CD8-positive, alpha-beta memory T cell (primary cell): ENCODE measurements at regions not wholly inside any gene's neighbourhood (a gene's known extent, or its start where the extent isn't known, plus 50 kb on each side); places are given as distances from the start of the nearest gene placed in this dataset.

Experiments
- CTCF ChIA-PET: fragments of 350-600 bp; sonication (Branson Sonifier 250); formaldehyde crosslinking; loops from one replicate; lab custom pipeline; 2021; ENCODE audit warnings: antibody characterized with exemption; lab: Charles Lee
- POLR2A ChIA-PET: fragments of 350-600 bp; sonication (Branson Sonifier 250); formaldehyde crosslinking; loops from one replicate; lab custom pipeline; 2021; ENCODE audit warnings: antibody characterized with exemption; lab: Charles Lee
- DNase-seq, 5 donors: peaks; one replicate each; pipeline versions ENCODE4 v3.0.0 to v3.0.0-alpha.2; 2020 to 2022; ENCODE audit warnings: mixed read lengths in 1 of 5
- H3K27ac ChIP-seq: one replicate; pipeline ENCODE4 v1.7.0; 2013; ENCODE audit warnings: low read depth, mild to moderate bottlenecking, low read length, moderate library complexity
- H3K27me3 ChIP-seq: 2 replicates; pipeline ENCODE4 v1.7.0; 2013; ENCODE audit warnings: low read length, mild to moderate bottlenecking; ENCODE audit not compliant: insufficient read depth, poor library complexity, severe bottlenecking
- H3K36me3 ChIP-seq: 2 replicates; pipeline ENCODE4 v1.7.0; 2013; ENCODE audit warnings: mild to moderate bottlenecking, low read length, moderate library complexity; ENCODE audit not compliant: insufficient read depth
- H3K4me1 ChIP-seq: 2 replicates; pipeline ENCODE4 v1.7.0; 2013; ENCODE audit warnings: mild to moderate bottlenecking, low read length, moderate library complexity; ENCODE audit not compliant: insufficient read depth
- H3K4me3 ChIP-seq: 2 replicates; pipeline ENCODE4 v1.7.0; 2013; ENCODE audit warnings: mild to moderate bottlenecking, low read length
- H3K9me3 ChIP-seq: 2 replicates; pipeline ENCODE4 v1.7.0; 2013; ENCODE audit warnings: mild to moderate bottlenecking, low read length
- H3K27ac Mint-ChIP-seq, 8 donors: one replicate each; pipeline ENCODE4 v1.8.0; 2020 to 2021; ENCODE audit warnings: mixed read lengths in 8 of 8, mild to moderate bottlenecking in 6 of 8, inconsistent platforms in 3 of 8, moderate library complexity in 3 of 8
- H3K27me3 Mint-ChIP-seq, 2 donors: one replicate each; pipeline ENCODE4 v1.8.0; 2020 to 2021; ENCODE audit warnings: mixed read lengths in 2 of 2, mild to moderate bottlenecking in 1 of 2, moderate library complexity in 1 of 2
- H3K36me3 Mint-ChIP-seq, 3 donors: one replicate each; pipeline ENCODE4 v1.8.0; 2020 to 2021; ENCODE audit warnings: mixed read lengths in 3 of 3, inconsistent platforms in 1 of 3, mild to moderate bottlenecking in 1 of 3
- H3K4me1 Mint-ChIP-seq, 3 donors: one replicate each; pipeline ENCODE4 v1.8.0; 2020 to 2021; ENCODE audit warnings: mixed read lengths in 3 of 3, inconsistent platforms in 1 of 3, mild to moderate bottlenecking in 1 of 3
- H3K4me3 Mint-ChIP-seq, 7 donors: one replicate each; pipeline ENCODE4 v1.8.0; 2020 to 2021; ENCODE audit warnings: mixed read lengths in 7 of 7, mild to moderate bottlenecking in 6 of 7, moderate library complexity in 4 of 7, inconsistent platforms in 2 of 7
- H3K9me3 Mint-ChIP-seq, 5 donors: one replicate each; pipeline ENCODE4 v1.8.0; 2020 to 2022; ENCODE audit warnings: mixed read lengths in 5 of 5, mild to moderate bottlenecking in 3 of 5, moderate library complexity in 2 of 5, inconsistent platforms in 1 of 5

DNA sequence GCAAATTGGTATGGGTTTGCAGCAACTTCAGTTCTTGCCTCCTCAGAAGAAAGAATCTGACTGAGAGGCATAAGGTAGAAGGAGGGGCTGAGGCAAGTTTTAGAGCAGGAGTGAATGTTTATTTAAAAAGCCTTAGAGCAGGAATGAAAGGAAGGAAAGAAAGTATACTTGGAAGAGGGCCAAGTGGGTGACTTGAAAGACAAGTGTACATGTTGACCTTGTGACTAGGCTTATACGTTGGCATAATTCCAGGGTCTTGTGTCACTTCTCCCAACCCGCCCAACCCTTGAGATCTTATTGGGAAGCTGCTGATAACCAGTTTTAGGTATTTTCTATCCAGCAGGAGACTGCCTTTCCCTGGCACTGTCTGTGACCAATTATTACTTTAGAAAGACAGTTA is 436.9 kb upstream of the ZNF717 start:
- Histone ChIP-seq H3K4me3 (no peak overlapping the region), H3K4me1 (no peaks in the 10 kb centered on the region), H3K27ac (no peak overlapping the region), H3K36me3 (no peaks in the 10 kb centered on the region), H3K9me3 (no peaks in the 10 kb centered on the region), H3K27me3 (no peaks in the 10 kb centered on the region)
- H3K27ac Mint-ChIP-seq = no peak overlapping the region
- H3K27me3 Mint-ChIP-seq = no peaks in the 10 kb centered on the region
- DNase-seq = no peak
- POLR2A ChIA-PET = no interaction called here
- H3K4me1 Mint-ChIP-seq = no peaks in the 10 kb centered on the region
- no peak overlapping the region for H3K4me3 Mint-ChIP-seq
- peaks cover 0 to 4% (median 0%) of the 10 kb centered on the region in 3 donors for H3K36me3 Mint-ChIP-seq
- CTCF ChIA-PET = no interaction called here
- peaks cover 10 to 25% (median 16%) of the 10 kb centered on the region in 5 donors for H3K9me3 Mint-ChIP-seq

DNA sequence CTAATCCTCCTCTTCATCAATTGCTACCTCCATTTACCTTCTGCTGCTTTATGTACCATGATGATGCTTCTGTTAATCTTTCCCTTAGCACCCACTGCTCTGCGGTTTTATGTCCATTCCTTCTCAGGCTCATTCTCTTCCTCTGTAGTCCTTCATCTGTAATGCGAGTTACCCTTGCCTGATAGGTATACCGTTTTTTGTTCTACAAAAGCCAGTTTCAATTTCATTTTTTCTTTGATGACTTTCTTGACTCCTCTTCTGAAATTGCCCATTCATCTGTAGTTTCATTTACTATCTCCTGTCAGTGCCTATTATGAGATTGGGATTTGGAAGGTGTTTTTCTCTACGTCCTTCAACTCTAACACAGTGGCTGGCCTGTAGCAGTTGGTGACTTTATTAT is 445.9 kb upstream of the ZNF717 start:
- Mint-ChIP-seq H3K9me3 (peaks cover 12 to 34% (median 24%) of the 10 kb centered on the region in 5 donors), H3K27me3 (no peaks in the 10 kb centered on the region), H3K36me3 (no peaks in the 10 kb centered on the region), H3K4me1 (no peaks in the 10 kb centered on the region), H3K4me3 (no peak overlapping the region), H3K27ac (no peak overlapping the region)
- POLR2A ChIA-PET = no interaction called here
- Histone ChIP-seq H3K27me3 (no peaks in the 10 kb centered on the region), H3K4me3 (no peak overlapping the region), H3K4me1 (no peaks in the 10 kb centered on the region), H3K9me3 (no peaks in the 10 kb centered on the region), H3K27ac (no peak overlapping the region), H3K36me3 (no peaks in the 10 kb centered on the region)
- no peak for DNase-seq
- CTCF ChIA-PET = no interaction called here

DNA sequence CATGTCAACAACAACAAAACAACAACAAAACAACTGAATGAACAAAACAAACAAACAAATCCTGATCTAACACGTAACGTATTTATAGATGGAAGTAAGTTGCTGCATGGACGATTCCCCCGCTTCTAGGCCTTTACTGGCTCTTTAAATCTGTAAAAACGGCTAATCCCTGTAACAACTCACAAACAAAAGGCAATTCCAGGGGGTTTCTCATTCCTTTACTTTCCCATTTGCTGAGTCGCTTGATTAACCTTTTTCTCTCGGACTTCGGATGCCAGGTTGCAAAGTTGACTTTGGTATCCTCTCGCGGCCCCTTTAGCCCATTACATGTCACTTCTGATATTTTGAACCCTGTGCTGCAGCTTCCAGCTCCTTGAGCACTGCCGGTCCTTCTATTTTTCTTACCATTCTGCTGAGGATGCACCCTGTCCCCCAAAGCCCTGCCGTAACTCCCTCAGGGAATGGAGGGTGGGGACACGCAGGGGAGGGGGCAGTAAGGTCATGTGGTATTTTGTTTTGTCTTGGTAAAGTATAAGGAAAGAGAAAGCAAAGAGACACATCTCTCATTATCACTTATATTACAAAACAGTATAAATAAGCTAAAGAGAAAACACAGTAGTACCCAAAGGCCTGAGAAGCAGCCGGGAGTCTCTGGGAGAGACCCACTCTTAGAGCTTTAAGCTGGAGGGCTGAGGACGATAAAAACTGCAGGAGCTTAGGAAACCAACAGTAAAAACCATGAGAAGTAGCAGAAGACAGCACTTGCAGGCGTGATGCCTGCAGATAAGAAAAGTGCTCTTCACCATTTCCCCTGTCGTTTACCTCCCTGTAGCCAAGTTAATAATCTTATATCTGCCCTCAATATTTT is 457.8 kb upstream of the ZNF717 start:
- H3K9me3 ChIP-seq = no peaks in the 10 kb centered on the region
- Mint-ChIP-seq H3K4me1 (no peaks in the 10 kb centered on the region), H3K4me3 (no peak overlapping the region), H3K9me3 (peaks cover 5 to 24% (median 9%) of the 10 kb centered on the region in 5 donors), H3K27ac (no peak overlapping the region), H3K36me3 (no peaks in the 10 kb centered on the region), H3K27me3 (no peaks in the 10 kb centered on the region)
- no peaks in the 10 kb centered on the region for H3K36me3 ChIP-seq
- H3K27me3 ChIP-seq = no peaks in the 10 kb centered on the region
- DNase-seq = no peak
- H3K4me3 ChIP-seq = no peak overlapping the region
- H3K4me1 ChIP-seq = no peaks in the 10 kb centered on the region
- POLR2A ChIA-PET = no interaction called here
- no peak overlapping the region for H3K27ac ChIP-seq
- CTCF ChIA-PET = no interaction called here

GRCh38 chr3:76245073-76245472 is 459.7 kb upstream of the ZNF717 start:
- no peak overlapping the region for H3K27ac Mint-ChIP-seq
- POLR2A ChIA-PET = no interaction called here
- H3K27ac ChIP-seq = no peak overlapping the region

DNA sequence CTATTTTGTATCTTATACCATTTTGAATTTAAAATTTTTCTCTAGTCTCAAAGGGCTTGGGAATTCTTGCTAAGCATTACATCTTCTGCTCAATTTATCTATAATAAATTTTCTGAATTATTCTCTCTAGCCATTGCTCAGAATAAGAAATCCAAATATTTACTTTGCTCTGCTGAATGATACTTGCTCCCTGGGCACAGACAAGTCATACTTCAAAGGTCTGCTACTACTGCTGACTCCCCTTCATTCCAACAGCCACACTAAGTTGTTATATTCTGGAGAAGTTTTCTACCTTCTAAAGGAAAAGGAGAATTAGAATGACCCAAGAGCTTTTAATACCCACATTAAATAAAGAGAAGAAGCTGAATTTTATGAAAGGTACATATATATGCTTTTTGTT is 460.3 kb upstream of the ZNF717 start:
- Histone ChIP-seq H3K27me3 (no peaks in the 10 kb centered on the region), H3K4me1 (no peaks in the 10 kb centered on the region), H3K27ac (no peak overlapping the region), H3K9me3 (no peaks in the 10 kb centered on the region), H3K4me3 (no peak overlapping the region), H3K36me3 (no peaks in the 10 kb centered on the region)
- H3K9me3 Mint-ChIP-seq = peaks cover 3 to 25% (median 8%) of the 10 kb centered on the region in 5 donors
- DNase-seq = no peak
- H3K4me3 Mint-ChIP-seq = no peak overlapping the region
- CTCF ChIA-PET = no interaction called here
- POLR2A ChIA-PET = no interaction called here
- H3K27ac Mint-ChIP-seq = no peak overlapping the region
- H3K36me3 Mint-ChIP-seq = peaks cover 0 to 2% (median 0%) of the 10 kb centered on the region in 3 donors
- no peaks in the 10 kb centered on the region for H3K27me3 Mint-ChIP-seq
- H3K4me1 Mint-ChIP-seq = no peaks in the 10 kb centered on the region

More at GRCh38 chr3:76245073-76245472, 459.7 kb upstream of the ZNF717 start:
- no peak for DNase-seq
- Histone ChIP-seq H3K4me3 (no peak overlapping the region), H3K9me3 (no peaks in the 10 kb centered on the region), H3K36me3 (no peaks in the 10 kb centered on the region), H3K4me1 (no peaks in the 10 kb centered on the region), H3K27me3 (no peaks in the 10 kb centered on the region)
- H3K4me1 Mint-ChIP-seq = no peaks in the 10 kb centered on the region
- H3K27me3 Mint-ChIP-seq = no peaks in the 10 kb centered on the region
- peaks cover 5 to 25% (median 8%) of the 10 kb centered on the region in 5 donors for H3K9me3 Mint-ChIP-seq
- CTCF ChIA-PET = no interaction called here
- peaks cover 0 to 2% (median 0%) of the 10 kb centered on the region in 3 donors for H3K36me3 Mint-ChIP-seq
- H3K4me3 Mint-ChIP-seq = no peak overlapping the region

- Histone ChIP-seq H3K36me3 (no peaks in the 10 kb centered on the region), H3K9me3 (no peaks in the 10 kb centered on the region), H3K4me1 (no peaks in the 10 kb centered on the region), H3K4me3 (no peak overlapping the region), H3K27me3 (no peaks in the 10 kb centered on the region), H3K27ac (no peak overlapping the region)
- Mint-ChIP-seq H3K36me3 (no peaks in the 10 kb centered on the region), H3K4me3 (no peak overlapping the region), H3K27ac (no peak overlapping the region), H3K4me1 (no peaks in the 10 kb centered on the region), H3K9me3 (peaks cover 0 to 33% (median 13%) of the 10 kb centered on the region in 5 donors), H3K27me3 (no peaks in the 10 kb centered on the region)
- CTCF ChIA-PET = no interaction called here
- DNase-seq = no peak
- POLR2A ChIA-PET = no interaction called here
These were observed 479.1 kb upstream of the ZNF717 start for GRCh38 chr3:76264496-76264895.

- H3K36me3 Mint-ChIP-seq = no peaks in the 10 kb centered on the region
- no peaks in the 10 kb centered on the region for H3K4me1 Mint-ChIP-seq
- no peak overlapping the region for H3K4me3 Mint-ChIP-seq
- Histone ChIP-seq H3K36me3 (no peaks in the 10 kb centered on the region), H3K27ac (no peak overlapping the region), H3K4me3 (no peak overlapping the region), H3K27me3 (no peaks in the 10 kb centered on the region), H3K9me3 (no peaks in the 10 kb centered on the region), H3K4me1 (no peaks in the 10 kb centered on the region)
- DNase-seq = no peak
- peaks cover 0 to 33% (median 9%) of the 10 kb centered on the region in 5 donors for H3K9me3 Mint-ChIP-seq
- POLR2A ChIA-PET = no interaction called here
- H3K27ac Mint-ChIP-seq = no peak overlapping the region
- CTCF ChIA-PET = no interaction called here
- no peaks in the 10 kb centered on the region for H3K27me3 Mint-ChIP-seq
These were observed 479.6 kb upstream of the ZNF717 start for GRCh38 chr3:76264911-76265310.

- peaks cover 0 to 37% (median 4%) of the 10 kb centered on the region in 5 donors for H3K9me3 Mint-ChIP-seq
- H3K27ac ChIP-seq = no peak overlapping the region
- H3K4me3 ChIP-seq = no peak overlapping the region
- H3K9me3 ChIP-seq = no peaks in the 10 kb centered on the region
- no peaks in the 10 kb centered on the region for H3K27me3 Mint-ChIP-seq
- H3K4me1 Mint-ChIP-seq = no peaks in the 10 kb centered on the region
- POLR2A ChIA-PET = no interaction called here
- DNase-seq = no peak
- CTCF ChIA-PET = no interaction called here
- no peak overlapping the region for H3K4me3 Mint-ChIP-seq
- H3K36me3 Mint-ChIP-seq = no peaks in the 10 kb centered on the region
- H3K36me3 ChIP-seq = no peaks in the 10 kb centered on the region
- no peaks in the 10 kb centered on the region for H3K4me1 ChIP-seq
- no peaks in the 10 kb centered on the region for H3K27me3 ChIP-seq
- no peak overlapping the region for H3K27ac Mint-ChIP-seq
These were observed 481.2 kb upstream of the ZNF717 start for GRCh38 chr3:76266511-76266910.
